Choroid plexus epithelial cell (primary cell): ENCODE measurements at regions not wholly inside any gene's neighbourhood (a gene's known extent, or its start where the extent isn't known, plus 50 kb on each side); places are given as distances from the start of the nearest gene placed in this dataset.
"Not testable (repeated sequence)": the region's sequence is repeated elsewhere in the genome, so short reads cannot be mapped to it uniquely, and the experiment has no call there.

Source experiments
- DNase-seq: peaks from one replicate; pipeline ENCODE4 v3.0.0-alpha.2; 2010; ENCODE audit warnings: low read depth
- H3K4me3 ChIP-seq: 2 replicates; pipeline ENCODE4 v1.5.1; 2011; ENCODE audit warnings: low read depth, mild to moderate bottlenecking, control low read depth, low read length, moderate library complexity
- TF ChIP-seq, protein P1 (sequence below): conservative IDR thresholded peaks from 2 replicates; pipeline ENCODE4 v1.5.1; 2011; ENCODE audit warnings: low read depth, mild to moderate bottlenecking, control low read depth, inconsistent platforms, low read length, moderate library complexity

DNA sequence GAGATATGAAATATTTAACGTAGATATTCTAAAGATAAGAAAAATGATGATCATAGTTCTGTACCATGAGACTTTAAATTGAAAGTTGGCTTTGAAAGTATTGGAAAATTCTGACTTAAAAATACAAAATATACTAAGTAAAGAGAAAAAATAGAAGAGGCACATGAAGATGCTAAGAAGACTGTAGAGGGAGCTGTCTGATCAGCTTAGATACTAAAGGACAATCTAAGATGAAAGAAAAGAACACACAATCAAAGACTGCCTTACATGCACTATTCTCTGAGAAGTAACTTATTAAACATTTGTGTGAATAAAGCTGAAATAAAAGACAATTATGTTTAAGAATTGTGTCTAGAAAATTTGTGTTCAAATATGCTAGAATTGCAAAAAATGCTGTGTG lies 55.1 kb downstream of the RBMXL2 start:
- TF ChIP-seq, protein P1, sequence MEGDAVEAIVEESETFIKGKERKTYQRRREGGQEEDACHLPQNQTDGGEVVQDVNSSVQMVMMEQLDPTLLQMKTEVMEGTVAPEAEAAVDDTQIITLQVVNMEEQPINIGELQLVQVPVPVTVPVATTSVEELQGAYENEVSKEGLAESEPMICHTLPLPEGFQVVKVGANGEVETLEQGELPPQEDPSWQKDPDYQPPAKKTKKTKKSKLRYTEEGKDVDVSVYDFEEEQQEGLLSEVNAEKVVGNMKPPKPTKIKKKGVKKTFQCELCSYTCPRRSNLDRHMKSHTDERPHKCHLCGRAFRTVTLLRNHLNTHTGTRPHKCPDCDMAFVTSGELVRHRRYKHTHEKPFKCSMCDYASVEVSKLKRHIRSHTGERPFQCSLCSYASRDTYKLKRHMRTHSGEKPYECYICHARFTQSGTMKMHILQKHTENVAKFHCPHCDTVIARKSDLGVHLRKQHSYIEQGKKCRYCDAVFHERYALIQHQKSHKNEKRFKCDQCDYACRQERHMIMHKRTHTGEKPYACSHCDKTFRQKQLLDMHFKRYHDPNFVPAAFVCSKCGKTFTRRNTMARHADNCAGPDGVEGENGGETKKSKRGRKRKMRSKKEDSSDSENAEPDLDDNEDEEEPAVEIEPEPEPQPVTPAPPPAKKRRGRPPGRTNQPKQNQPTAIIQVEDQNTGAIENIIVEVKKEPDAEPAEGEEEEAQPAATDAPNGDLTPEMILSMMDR: no peak
- H3K4me3 ChIP-seq: no peak overlapping the region
- DNase-seq: peak; percentile 49

DNA sequence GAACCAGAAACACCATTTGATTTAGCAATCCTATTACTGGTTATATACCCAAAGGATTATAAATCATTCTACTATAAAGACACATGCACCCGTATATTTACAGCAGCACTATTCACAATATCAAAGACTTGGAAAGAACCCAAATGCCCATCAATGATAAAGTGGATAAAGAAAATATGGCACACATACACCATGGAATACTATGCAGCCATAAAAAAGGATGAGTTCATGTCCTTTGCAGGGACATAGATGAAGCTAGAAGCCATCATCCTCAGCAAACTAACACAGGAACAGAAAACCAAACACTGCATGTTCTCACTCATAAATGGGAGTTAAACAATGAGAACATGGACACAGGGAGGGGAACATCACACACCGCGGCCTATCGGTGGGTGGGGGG lies 61.3 kb downstream of the RBMXL2 start:
- H3K4me3 ChIP-seq, DNase-seq: not testable (repeated sequence)

DNA sequence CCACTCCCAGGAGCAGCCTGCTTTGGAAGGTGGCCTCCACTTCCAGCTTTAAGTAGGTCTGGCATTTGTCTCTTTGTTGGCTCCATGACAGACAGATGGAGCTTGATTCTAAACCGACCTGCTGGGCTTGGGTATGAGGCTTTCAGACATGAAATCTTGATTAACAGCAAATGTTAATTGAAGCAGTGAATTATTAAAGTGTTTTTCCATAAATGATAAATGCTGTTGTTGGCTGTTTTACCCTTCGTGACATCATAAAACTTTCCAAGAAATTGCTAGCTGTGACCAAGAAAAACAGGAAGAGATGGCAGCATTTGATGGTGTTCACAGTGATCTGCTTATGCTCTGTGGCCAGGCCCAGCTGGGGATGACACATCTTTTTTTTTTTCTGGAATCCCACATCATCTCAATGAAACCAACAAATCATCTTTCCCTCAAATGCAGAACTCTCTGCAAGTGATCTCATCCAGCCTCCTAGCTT lies 66.1 kb downstream of the RBMXL2 start:
- no peak for DNase-seq
- H3K4me3 ChIP-seq: no peak overlapping the region
- TF ChIP-seq, protein P1: no peak

DNA sequence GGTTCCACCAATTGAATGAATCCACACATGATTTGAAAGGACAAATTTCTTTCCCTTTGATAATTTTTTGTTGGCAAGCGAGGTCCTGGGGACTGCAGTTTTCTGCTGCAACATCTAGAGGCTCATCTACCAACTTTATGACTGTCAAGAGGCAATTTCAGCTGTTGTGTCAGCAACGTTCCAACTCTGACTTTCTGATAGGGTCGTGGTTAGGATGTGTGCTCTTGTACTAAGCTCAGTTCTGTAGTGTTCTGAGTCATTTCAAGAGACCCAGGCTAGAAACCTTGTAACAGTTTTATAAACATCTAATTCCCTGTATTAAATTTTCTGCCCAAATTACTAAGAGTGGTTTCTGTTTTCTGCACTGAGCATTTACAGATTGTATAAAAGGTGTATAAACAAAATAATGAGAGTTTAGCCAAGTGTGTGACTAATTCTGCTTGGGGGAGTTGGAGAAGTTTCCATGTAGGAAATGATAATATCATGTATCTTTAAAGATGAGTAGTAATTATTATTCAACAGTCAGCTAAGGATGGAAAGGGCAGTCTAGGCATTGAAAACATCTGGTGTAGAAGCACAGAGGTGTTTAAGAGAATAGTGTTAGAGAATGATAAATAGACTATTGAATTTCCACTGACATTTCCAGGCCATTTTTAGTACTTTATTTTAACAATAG lies 72.2 kb downstream of the RBMXL2 start:
- no peak overlapping the region for H3K4me3 ChIP-seq
- TF ChIP-seq, protein P1: no peak
- no peak for DNase-seq

DNA sequence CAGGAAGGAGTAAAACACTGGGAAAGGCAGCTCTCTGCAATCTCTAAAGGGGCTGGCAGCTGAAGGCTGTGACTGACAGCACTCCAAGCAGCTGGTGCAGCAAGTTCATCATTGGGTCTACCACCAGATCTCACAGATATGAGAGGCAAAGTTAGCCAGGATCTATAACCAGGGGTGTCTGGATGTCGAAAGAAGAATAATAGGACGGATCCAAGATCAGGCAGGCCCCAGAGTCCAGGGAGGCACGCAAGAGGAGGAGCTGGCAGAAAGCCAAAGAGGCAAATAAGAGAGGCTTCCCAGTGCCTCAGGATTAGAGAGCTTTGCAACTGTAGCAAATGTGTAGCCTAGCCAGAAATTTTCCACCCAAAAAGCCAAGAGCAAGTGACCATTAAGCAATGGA lies 77.1 kb downstream of the RBMXL2 start:
- no peak overlapping the region for H3K4me3 ChIP-seq
- TF ChIP-seq, protein P1: no peak
- DNase-seq: no peak

DNA sequence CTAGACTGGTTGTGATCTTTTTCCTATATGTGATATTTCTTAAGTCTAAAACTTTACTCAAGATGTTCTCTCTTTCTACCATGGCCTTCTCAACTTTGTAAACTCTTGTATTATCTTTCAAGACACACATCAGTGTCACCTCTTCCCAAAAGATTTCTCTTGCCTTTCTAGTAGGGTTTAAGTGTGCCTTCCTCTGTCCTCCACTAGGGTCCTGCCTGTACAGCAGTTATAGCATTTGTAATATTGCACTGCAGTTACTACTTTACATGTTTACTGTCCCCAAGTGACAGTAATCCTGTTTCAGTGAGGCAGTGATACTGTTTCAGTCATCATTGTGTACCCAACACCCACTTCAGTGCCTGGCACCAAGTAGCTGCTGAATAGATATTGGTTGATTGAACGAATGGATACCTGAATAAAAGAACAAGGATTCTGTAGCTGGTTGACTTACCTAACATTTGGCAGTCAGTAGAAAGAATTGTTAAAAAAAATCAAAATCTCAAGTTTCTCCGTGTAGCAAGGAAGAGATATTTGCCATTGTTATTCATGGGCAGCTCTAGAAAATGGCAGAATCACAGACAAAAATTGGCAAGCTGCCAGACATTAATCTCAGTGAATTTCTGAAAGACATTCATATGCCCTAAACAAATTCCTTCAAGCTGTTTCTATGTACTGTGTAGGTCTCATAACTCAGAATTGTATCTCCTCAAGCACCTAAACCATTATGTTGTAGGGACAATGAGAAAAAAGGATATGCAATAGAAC lies 79.4 kb downstream of the RBMXL2 start:
- TF ChIP-seq, protein P1: no peak
- DNase-seq: no peak

DNA sequence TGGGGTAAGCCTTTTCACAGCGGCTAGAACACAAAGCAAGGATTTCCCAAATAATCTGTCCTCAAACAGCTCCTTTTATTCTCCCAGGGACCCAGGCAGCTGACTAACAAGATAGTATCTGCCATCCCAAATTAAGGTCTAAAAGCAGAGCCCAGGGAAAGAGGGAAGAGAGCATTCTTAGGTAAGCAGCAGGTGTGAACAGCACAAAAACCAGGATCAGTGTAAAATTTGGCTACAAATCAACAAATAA lies 79.9 kb downstream of the RBMXL2 start:
- TF ChIP-seq, protein P1: no peak
- DNase-seq: no peak

More for the DNA sequence above, 79.4 kb downstream of the RBMXL2 start:
- H3K4me3 ChIP-seq: no peak overlapping the region

More for the DNA sequence above, 79.9 kb downstream of the RBMXL2 start:
- no peak overlapping the region for H3K4me3 ChIP-seq
